ENCODE measurements at regions not wholly inside any gene's neighbourhood (a gene's known extent, or its start where the extent isn't known, plus 50 kb on each side); places are given as distances from the start of the nearest gene placed in this dataset.

DNA sequence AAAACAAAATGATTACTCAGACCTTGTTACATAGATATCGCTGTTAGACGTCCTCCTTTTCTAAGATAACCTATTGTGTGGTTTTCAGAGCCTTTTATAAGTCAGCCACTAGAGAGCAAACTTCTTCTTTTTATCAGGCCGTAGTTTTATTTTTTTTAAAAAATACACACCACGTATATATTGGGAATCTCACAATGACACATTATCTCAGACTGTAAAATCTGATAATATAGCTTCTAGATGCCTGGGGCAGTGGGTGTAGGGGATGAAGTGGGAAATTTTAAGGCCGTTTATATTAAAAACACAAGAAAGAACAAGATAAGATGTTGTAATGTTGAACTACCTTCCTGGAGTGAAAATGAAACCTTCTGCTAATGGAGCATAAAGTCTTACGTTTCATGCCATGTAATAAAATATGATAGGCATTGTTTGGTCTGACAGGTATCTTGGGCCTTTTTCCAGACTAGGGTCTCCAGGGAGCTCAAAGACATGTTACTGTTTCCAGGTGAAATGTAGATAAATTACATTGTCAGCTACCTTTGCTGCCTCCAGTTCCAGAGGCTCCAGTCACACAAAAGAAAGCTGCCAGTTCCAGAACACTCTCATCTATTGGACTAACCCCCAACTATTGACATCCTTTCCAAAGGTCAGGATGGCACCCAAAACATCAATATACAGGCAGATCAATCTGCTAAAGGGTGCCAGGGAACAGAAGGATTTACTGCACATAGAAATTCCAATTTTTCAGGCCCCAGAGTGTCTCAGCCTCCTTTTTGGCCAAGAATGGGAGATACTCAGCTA is 130.2 kb upstream of the AKIRIN2 start:
- Mint-ChIP-seq H3K27ac (peak overlapping the region; percentile 71), H3K27me3 (peaks cover 3% of the 10 kb centered on the region), H3K4me3 (peak overlapping the region; percentile 75), H3K36me3 (ENCODE audit: low read depth) (no peaks in the 10 kb centered on the region), H3K9me3 (no peaks in the 10 kb centered on the region), H3K4me1 (ENCODE audit: low read depth) (peaks cover 11% of the 10 kb centered on the region)
- TF ChIP-seq, protein P1, sequence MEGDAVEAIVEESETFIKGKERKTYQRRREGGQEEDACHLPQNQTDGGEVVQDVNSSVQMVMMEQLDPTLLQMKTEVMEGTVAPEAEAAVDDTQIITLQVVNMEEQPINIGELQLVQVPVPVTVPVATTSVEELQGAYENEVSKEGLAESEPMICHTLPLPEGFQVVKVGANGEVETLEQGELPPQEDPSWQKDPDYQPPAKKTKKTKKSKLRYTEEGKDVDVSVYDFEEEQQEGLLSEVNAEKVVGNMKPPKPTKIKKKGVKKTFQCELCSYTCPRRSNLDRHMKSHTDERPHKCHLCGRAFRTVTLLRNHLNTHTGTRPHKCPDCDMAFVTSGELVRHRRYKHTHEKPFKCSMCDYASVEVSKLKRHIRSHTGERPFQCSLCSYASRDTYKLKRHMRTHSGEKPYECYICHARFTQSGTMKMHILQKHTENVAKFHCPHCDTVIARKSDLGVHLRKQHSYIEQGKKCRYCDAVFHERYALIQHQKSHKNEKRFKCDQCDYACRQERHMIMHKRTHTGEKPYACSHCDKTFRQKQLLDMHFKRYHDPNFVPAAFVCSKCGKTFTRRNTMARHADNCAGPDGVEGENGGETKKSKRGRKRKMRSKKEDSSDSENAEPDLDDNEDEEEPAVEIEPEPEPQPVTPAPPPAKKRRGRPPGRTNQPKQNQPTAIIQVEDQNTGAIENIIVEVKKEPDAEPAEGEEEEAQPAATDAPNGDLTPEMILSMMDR (IDR thresholded peaks at IDR 0.05): peak; percentile 35
- ChIA-PET CTCF (interaction anchor here (0.6 to 2.3 kb wide), 26 partner anchors 9 to 1068 kb away, joined by 3 to 11 read pairs (median 4); no protein-coding TSS in a partner anchor), POLR2A (interaction anchor here (0.8 kb wide), 1 partner anchor 150 kb away, joined by 3 read pairs; no protein-coding TSS in a partner anchor)
- ATAC-seq (peak; percentile 79), DNase-seq (no peak)
- intact Hi-C loops (cut with micrococcal nuclease): loop anchor here (10.0 kb wide), 1 partner anchor 403 kb away; no protein-coding TSS in a partner anchor

DNA sequence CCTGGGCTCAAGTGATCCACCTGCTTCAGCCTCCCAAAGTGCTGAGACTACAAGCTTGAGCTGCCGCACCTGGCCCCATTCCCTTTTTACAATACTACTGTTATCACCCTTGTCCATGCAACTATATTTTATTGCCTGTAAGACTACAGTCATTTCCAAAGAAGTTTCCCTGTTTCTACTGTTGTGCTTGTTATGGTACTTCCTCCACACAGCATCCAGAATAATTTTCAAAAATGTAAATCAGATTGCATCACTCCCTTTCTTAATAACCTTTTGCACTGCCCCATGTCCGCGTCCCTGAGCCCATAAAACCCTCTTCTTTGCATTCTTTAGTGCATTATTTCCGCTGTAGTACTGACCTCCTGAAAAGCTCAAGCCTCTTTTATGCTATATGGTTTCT is 128.9 kb upstream of the AKIRIN2 start:
- Mint-ChIP-seq H3K27ac (no peak overlapping the region), H3K36me3 (ENCODE audit: low read depth) (no peaks in the 10 kb centered on the region), H3K4me3 (no peak overlapping the region), H3K9me3 (no peaks in the 10 kb centered on the region), H3K27me3 (peaks cover 3% of the 10 kb centered on the region), H3K4me1 (ENCODE audit: low read depth) (peaks cover 13% of the 10 kb centered on the region)
- DNase-seq (no peak), ATAC-seq (no peak)
- ChIA-PET CTCF (interaction anchor here (0.8 to 2.3 kb wide), 6 partner anchors 8 to 1039 kb away, joined by 3 to 11 read pairs (median 6); no protein-coding TSS in a partner anchor), POLR2A (no interaction called here)
- TF ChIP-seq, protein P1 (IDR thresholded peaks at IDR 0.05): no peak
- intact Hi-C loops (cut with micrococcal nuclease): loop anchor here (10.0 kb wide), 1 partner anchor 404 kb away; no protein-coding TSS in a partner anchor

DNA sequence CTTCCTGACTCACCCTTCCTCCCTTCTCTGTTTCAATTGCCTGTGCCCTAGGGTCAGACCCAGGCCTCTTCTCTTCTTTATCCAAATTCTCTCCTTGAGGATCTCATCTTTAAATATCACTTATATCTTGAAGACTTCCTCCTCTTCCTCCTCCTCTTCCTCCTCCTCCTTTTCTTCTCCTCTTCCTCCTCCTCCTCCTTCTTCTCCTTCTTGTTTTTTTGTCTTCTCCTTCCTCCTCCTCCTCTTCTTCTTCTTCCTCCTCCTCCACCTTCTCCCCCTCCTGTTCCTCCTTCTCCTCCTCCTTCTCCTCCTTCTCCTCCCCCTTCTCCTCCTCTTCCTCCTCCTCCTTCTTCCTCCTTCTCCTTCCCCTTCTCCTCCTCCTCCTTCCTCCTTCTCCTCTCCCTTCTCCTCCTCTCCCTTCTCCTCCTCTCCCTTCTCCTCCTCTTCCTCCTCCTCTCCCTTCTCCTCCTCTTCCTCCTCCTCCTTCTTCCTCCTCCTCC is 127.6 kb upstream of the AKIRIN2 start:
- H3K9me3 Mint-ChIP-seq: no peaks in the 10 kb centered on the region
- peaks cover 17% of the 10 kb centered on the region for H3K4me1 Mint-ChIP-seq (ENCODE audit: low read depth)
- CTCF ChIA-PET: no interaction called here
- DNase-seq (no peak), ATAC-seq (no peak)
- no peak overlapping the region for H3K4me3 Mint-ChIP-seq
- no peak overlapping the region for H3K27ac Mint-ChIP-seq
- TF ChIP-seq, protein P1 (IDR thresholded peaks at IDR 0.05): no peak
- no peaks in the 10 kb centered on the region for H3K36me3 Mint-ChIP-seq (ENCODE audit: low read depth)
- POLR2A ChIA-PET: no interaction called here
- intact Hi-C loops (cut with micrococcal nuclease): loop anchor here (10.0 kb wide), 1 partner anchor 405 kb away; no protein-coding TSS in a partner anchor
- H3K27me3 Mint-ChIP-seq: peaks cover 5% of the 10 kb centered on the region

DNA sequence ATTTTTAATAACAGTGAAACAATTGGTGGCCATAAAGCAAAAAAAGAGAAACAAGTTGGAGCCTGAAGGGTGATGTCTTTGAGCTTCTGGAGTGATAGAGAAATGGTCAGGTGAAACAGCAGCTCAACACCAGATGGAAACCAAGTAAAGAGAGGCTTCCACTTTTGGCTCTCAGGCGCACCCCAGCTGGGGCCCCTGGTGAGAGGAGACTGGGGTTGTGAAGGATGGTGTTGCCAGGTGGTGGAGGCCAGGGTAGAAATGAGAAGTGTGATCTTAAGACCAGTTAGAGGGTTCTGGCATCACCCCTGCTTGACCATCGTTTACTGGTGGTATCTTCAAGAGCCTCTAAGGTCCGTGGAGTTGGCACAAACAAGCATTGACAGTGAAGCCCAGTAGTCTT is 126.0 kb upstream of the AKIRIN2 start:
- intact Hi-C loops (cut with micrococcal nuclease): no loop called here
- peaks cover 17% of the 10 kb centered on the region for H3K4me1 Mint-ChIP-seq (ENCODE audit: low read depth)
- ATAC-seq (no peak), DNase-seq (no peak)
- H3K36me3 Mint-ChIP-seq (ENCODE audit: low read depth): no peaks in the 10 kb centered on the region
- H3K9me3 Mint-ChIP-seq: no peaks in the 10 kb centered on the region
- H3K27ac Mint-ChIP-seq: no peak overlapping the region
- H3K27me3 Mint-ChIP-seq: peaks cover 5% of the 10 kb centered on the region
- no peak overlapping the region for H3K4me3 Mint-ChIP-seq
- ChIA-PET POLR2A (no interaction called here), CTCF (no interaction called here)
- TF ChIP-seq, protein P1 (IDR thresholded peaks at IDR 0.05): no peak

DNA sequence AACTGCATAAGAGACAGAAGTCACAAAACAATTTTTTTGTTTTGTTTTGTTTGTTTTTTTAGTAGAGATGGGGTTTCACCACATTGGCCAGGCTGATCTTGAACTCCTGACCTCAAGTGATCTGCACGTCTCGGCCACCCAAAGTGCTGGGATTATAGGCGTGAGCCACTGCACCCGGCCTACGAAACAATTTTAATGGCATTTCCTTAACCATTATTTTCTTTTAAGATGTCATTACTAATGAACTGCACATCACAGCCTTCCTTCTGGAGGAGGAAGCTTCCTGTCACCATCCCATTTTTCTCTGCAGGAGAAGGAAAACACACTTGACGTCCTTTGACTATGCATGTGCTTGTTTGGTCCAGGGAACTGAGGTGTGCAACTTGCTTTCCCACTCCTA is 125.3 kb upstream of the AKIRIN2 start:
- CTCF ChIA-PET: no interaction called here
- no peak for DNase-seq
- H3K36me3 Mint-ChIP-seq (ENCODE audit: low read depth): no peaks in the 10 kb centered on the region
- H3K9me3 Mint-ChIP-seq: no peaks in the 10 kb centered on the region
- POLR2A ChIA-PET: no interaction called here
- no peak for ATAC-seq
- H3K4me1 Mint-ChIP-seq (ENCODE audit: low read depth): peaks cover 15% of the 10 kb centered on the region
- H3K27me3 Mint-ChIP-seq: peaks cover 5% of the 10 kb centered on the region
- TF ChIP-seq, protein P1 (IDR thresholded peaks at IDR 0.05): no peak
- no peak overlapping the region for H3K27ac Mint-ChIP-seq
- intact Hi-C loops (cut with micrococcal nuclease): no loop called here
- H3K4me3 Mint-ChIP-seq: no peak overlapping the region
